Esophagus squamous epithelium (tissue), 5 donors: ENCODE measurements at regions not wholly inside any gene's neighbourhood (a gene's known extent, or its start where the extent isn't known, plus 50 kb on each side); places are given as distances from the start of the nearest gene placed in this dataset.

Experiments used
- DNase-seq: peaks from one replicate; lab custom pipeline; 2025; lab: John Stamatoyannopoulos, UW
- H3K27ac ChIP-seq, 4 donors: fragments of 200-600 bp; sonication (generic); one replicate each; pipeline ENCODE4 v1.5.1; 2016 to 2019; ENCODE audit warnings: mild to moderate bottlenecking in 1 of 4
- H3K27me3 ChIP-seq, 4 donors: fragments of 200-600 bp; sonication (generic); 1 replicate in 3 of 4; 2 replicates in 1 of 4; pipeline versions ENCODE4 v1.5.1 to v1.6.0; 2017 to 2021; ENCODE audit warnings: antibody characterized with exemption in 1 of 4
- H3K36me3 ChIP-seq, 3 donors: fragments of 200-600 bp; sonication (generic); one replicate each; pipeline ENCODE4 v1.5.1; 2016 to 2019
- H3K4me1 ChIP-seq, 3 donors: fragments of 200-600 bp; sonication (generic); one replicate each; pipeline ENCODE4 v1.5.1; 2017 to 2019
- H3K4me3 ChIP-seq, 4 donors: fragments of 200-600 bp; sonication (generic); 1 replicate in 3 of 4; 2 replicates in 1 of 4; pipeline ENCODE4 v1.5.1; 2016 to 2019; ENCODE audit warnings: mild to moderate bottlenecking in 2 of 4, moderate library complexity in 1 of 4
- H3K9me3 ChIP-seq, 3 donors: fragments of 200-600 bp; sonication (generic); one replicate each; pipeline ENCODE4 v1.5.1; 2016 to 2019
- POLR2A ChIP-seq, 4 donors: fragments of 450-650 bp; IDR thresholded peaks; one replicate each; pipeline ENCODE4 v1.6.1; 2017; ENCODE audit warnings: antibody characterized with exemption in 4 of 4, mild to moderate bottlenecking in 4 of 4, moderate library complexity in 3 of 4
- WGBS, 2 donors: methylation state at CpG; one replicate each; pipeline ENCODE4 v1.1.5; 2018; 5-methylcytosine and 5-hydroxymethylcytosine counted together
- intact Hi-C: fragments of 100-400 bp; cut with DNase I; formaldehyde crosslinking; loops from one replicate; pipeline ENCODE4 v1.15.0; 2022
- TF ChIP-seq, protein P1 (sequence below), 6 experiments: fragments of 450-650 bp in 4 of 6; fragments of 200-600 bp in 2 of 6; sonication (generic) in 2 of 6; IDR thresholded peaks; one replicate each; pipeline ENCODE4 v1.5.1; 2016 to 2019; ENCODE audit warnings: antibody characterized with exemption in 6 of 6, mild to moderate bottlenecking in 4 of 6, moderate library complexity in 4 of 6
- donor health status: DM: yes; HTN: yes; CAD: no.

DNA sequence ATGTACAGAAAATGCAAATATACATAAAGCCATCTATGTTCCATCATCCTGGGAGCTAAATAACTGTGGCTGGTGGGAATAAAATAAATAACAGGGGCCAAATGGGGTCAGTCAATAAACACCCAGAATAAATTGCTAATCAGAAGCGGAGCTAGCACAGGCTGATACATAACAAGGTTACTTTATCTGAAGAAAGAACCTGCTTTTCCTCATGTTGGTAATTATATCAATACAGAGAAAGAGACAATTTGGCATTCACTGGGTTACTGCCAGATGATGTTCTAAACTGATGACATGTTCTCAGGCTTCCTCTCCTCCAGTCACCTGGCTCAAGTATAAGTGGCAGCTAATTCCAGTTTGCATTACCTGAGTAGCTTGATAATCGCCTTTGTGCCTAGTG, 144.9 kb upstream of the CD180 start:
- DNase-seq: no peak
- H3K9me3 ChIP-seq: peaks cover 0 to 10% (median 4%) of the 10 kb centered on the region in 3 donors
- TF ChIP-seq, protein P1, sequence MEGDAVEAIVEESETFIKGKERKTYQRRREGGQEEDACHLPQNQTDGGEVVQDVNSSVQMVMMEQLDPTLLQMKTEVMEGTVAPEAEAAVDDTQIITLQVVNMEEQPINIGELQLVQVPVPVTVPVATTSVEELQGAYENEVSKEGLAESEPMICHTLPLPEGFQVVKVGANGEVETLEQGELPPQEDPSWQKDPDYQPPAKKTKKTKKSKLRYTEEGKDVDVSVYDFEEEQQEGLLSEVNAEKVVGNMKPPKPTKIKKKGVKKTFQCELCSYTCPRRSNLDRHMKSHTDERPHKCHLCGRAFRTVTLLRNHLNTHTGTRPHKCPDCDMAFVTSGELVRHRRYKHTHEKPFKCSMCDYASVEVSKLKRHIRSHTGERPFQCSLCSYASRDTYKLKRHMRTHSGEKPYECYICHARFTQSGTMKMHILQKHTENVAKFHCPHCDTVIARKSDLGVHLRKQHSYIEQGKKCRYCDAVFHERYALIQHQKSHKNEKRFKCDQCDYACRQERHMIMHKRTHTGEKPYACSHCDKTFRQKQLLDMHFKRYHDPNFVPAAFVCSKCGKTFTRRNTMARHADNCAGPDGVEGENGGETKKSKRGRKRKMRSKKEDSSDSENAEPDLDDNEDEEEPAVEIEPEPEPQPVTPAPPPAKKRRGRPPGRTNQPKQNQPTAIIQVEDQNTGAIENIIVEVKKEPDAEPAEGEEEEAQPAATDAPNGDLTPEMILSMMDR (IDR thresholded peaks at IDR 0.05): no peak
- TF ChIP-seq POLR2A (IDR thresholded peaks at IDR 0.05): no peak
- WGBS, 2 donors: 88% methylated on average over 2 of the region's 2 CpGs
- H3K27ac ChIP-seq: no peak overlapping the region
- H3K27me3 ChIP-seq: no peaks in the 10 kb centered on the region
- intact Hi-C loops: no loop called here
- no peaks in the 10 kb centered on the region for H3K36me3 ChIP-seq
- H3K4me1 ChIP-seq: no peaks in the 10 kb centered on the region
- no peak overlapping the region for H3K4me3 ChIP-seq

DNA sequence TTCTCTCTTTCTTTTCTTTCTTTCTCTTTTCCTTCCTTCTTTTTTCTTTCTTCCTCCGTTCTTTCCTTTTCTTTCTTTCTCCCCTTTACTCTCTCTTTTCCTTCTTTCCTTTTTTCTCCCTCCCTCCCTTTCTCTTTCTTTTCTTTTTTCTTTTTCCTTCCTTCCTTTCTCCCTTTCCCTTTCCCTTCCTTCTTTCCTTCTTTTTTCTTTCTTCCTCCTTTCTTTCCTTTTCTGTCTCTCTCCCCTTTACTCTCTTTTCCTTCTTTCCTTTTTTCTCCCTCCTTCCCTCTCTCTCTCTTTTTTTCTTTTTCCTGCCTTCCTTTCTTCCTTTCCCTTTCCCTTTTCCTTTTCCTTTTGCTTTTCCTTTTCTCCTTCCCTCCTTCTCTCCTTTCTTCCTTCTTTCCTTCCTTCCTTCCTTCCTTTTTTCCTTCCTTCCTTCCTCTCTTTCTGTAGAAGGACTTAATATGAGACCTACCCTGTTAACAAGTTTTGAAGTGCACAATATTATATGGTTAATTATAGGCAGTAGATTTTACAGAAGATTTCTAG, 142.7 kb upstream of the CD180 start:
- DNase-seq: no peak
- WGBS, 2 donors: 94 to 95% methylated on average over 1 of the region's 1 CpG
- no peaks in the 10 kb centered on the region for H3K9me3 ChIP-seq
- no peaks in the 10 kb centered on the region for H3K36me3 ChIP-seq
- no peak overlapping the region for H3K4me3 ChIP-seq
- H3K27me3 ChIP-seq: no peaks in the 10 kb centered on the region
- no peak overlapping the region for H3K27ac ChIP-seq
- intact Hi-C loops: no loop called here
- H3K4me1 ChIP-seq: no peaks in the 10 kb centered on the region
- TF ChIP-seq, protein P1 (IDR thresholded peaks at IDR 0.05): no peak
- TF ChIP-seq POLR2A (IDR thresholded peaks at IDR 0.05): no peak

DNA sequence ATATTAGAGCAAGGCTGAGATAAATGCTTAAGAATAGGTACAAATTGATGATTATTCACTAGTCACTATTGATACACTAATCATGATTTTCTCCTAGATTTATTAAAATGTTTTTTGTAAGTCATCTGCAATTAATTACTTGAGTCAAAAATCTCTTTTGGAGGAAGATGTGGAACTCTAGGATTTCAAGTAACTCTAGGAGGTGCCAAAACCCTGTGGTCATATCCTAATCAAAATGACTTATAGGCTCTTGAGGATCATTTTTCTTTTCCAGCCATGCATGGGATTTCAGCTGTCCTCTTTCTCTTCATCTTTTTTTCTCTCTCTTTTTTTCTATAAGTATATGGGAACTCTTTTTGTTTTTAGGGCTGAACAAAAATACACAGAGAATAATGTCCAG, 141.8 kb upstream of the CD180 start:
- no peaks in the 10 kb centered on the region for H3K27me3 ChIP-seq
- H3K36me3 ChIP-seq: no peaks in the 10 kb centered on the region
- no peaks in the 10 kb centered on the region for H3K9me3 ChIP-seq
- H3K27ac ChIP-seq: no peak overlapping the region
- DNase-seq: no peak
- TF ChIP-seq, protein P1 (IDR thresholded peaks at IDR 0.05): no peak
- no peak for TF ChIP-seq POLR2A (IDR thresholded peaks at IDR 0.05)
- H3K4me1 ChIP-seq: no peaks in the 10 kb centered on the region
- intact Hi-C loops: no loop called here
- H3K4me3 ChIP-seq: no peak overlapping the region

DNA sequence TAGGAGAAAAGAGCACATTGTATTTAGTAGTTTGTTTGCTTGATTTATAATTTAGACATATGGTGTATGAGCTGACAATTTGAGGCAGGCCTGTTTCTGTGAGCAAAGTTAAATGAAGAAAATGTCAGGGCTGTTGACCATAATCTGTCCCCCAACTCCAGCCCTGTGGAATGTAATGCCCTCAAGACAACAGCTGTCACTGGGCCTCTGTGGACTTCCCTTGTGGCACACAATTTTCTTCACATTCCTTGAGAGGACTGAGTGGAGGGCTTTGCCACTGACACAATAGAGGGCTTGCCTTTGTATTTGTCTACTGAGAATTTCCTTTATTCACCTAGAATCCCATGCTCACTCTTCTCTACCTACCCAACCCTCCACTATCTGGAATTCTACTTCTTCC, 141.2 kb upstream of the CD180 start:
- no peak overlapping the region for H3K27ac ChIP-seq
- H3K36me3 ChIP-seq: no peaks in the 10 kb centered on the region
- DNase-seq: no peak
- no peaks in the 10 kb centered on the region for H3K4me1 ChIP-seq
- H3K27me3 ChIP-seq: no peaks in the 10 kb centered on the region
- intact Hi-C loops: no loop called here
- no peak for TF ChIP-seq POLR2A (IDR thresholded peaks at IDR 0.05)
- TF ChIP-seq, protein P1 (IDR thresholded peaks at IDR 0.05): no peak
- H3K9me3 ChIP-seq: no peaks in the 10 kb centered on the region
- no peak overlapping the region for H3K4me3 ChIP-seq

DNA sequence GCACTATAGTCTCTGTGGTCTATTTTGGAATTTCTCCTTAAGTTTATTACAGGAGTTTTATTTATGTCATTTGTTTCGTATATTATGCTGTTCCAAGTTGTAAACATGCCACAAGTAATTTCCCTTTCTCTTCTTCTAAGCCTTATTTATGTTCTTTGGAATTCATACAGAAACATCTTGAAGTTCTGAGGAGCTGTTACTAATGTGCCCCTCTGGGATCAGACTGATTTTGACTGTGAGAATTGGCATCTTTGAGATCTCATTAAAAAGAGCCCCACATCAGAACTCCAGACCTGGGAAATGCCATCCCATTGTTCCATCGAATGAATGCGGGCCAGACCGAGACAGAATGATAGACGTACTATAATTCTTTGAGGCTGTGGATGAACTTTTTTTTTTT, 138.8 kb upstream of the CD180 start:
- 79 to 87% methylated on average over 5 of the region's 5 CpGs for WGBS, 2 donors
- no peak overlapping the region for H3K27ac ChIP-seq
- no peaks in the 10 kb centered on the region for H3K27me3 ChIP-seq
- no peaks in the 10 kb centered on the region for H3K36me3 ChIP-seq
- DNase-seq: no peak
- H3K4me3 ChIP-seq: no peak overlapping the region
- no peaks in the 10 kb centered on the region for H3K9me3 ChIP-seq
- intact Hi-C loops: no loop called here
- TF ChIP-seq POLR2A (IDR thresholded peaks at IDR 0.05): no peak
- TF ChIP-seq, protein P1 (IDR thresholded peaks at IDR 0.05): no peak
- H3K4me1 ChIP-seq: no peaks in the 10 kb centered on the region
